GM19372 (cell line): ENCODE measurements at regions not wholly inside any gene's neighbourhood (a gene's known extent, or its start where the extent isn't known, plus 50 kb on each side); places are given as distances from the start of the nearest gene placed in this dataset.

Source experiments
- ATAC-seq: cut with Tn5 transposase; IDR thresholded peaks from one replicate; pipeline ENCODE4 v1.9.1; 2021; ENCODE audit warnings: mild to moderate bottlenecking, low read depth, moderate library complexity; ENCODE audit not compliant: unreplicated experiment

DNA sequence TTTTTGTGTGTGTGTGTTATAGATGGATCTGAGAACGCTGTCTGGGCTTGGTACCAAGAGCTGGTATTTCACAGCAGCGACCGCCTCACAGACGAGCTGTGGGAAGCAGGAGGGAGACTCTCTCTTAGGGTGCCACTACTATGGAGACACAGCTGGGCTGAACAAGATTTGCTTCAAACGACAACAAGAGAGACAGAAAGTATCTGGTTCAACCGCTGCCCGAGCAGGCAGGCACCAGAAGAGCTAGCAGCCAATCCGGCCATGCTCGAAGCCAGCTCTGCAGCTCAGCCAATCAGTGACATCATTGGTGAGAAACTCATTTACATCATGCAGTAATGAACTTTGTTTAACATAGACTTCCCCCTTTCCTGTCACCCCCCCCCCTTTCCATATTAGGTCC lies 341.3 kb downstream of the USP25 start:
- no peak for ATAC-seq

DNA sequence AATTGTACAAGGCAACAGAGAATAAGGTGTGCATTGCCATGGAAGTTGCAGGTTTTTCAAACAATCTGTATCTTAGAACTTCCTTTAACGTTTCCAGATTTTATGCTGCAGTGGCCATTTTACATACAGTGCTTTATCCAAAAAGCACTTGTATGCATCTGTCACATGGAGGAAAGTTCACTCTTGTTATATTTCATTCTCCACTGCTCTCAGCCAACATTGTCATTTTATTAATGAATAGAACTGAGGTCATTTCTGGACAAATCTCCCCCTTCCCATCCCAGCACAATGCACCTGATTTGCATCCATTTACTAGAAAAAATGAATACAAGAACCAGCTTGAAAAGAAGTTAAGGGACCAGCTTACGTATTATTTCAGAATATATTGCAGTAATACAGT lies 342.0 kb downstream of the USP25 start:
- ATAC-seq, result no peak

DNA sequence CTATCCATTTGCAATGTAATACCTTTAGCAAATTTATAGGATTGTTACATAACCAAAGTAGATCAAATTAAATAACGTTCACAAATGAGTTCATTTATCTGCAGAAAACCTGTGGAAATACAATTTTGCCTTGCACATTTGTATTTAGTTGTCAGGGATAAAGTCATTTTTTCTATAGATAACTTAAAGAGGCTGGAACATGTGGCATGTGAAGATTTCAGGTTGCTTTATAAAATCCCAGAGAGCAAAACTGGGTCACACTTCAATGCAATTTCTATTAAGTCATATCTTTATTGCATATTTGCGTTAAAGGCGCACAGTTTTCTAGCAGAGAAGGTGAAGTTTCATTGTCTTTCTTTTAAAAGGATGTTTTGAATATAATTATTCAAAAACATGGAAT lies 342.4 kb downstream of the USP25 start:
- no peak for ATAC-seq

DNA sequence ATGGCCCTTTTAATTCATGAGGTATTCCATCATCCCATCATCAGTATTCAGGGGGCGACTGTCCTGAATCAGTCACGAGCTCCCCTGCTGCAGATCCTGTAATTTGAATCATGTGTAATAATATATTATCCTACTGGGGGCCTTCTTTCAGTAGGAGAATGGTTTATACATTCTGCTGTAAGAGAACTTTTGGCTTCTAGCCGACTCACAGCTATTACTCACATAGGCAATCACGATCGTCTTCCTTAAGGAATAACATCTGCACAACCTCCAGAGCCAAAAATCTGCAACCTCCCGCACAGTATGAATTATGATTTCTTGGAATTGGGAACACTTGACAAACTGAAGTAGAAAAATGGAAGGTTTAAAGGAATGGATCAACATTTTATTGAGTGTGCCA lies 343.0 kb downstream of the USP25 start:
- ATAC-seq, result no peak

DNA sequence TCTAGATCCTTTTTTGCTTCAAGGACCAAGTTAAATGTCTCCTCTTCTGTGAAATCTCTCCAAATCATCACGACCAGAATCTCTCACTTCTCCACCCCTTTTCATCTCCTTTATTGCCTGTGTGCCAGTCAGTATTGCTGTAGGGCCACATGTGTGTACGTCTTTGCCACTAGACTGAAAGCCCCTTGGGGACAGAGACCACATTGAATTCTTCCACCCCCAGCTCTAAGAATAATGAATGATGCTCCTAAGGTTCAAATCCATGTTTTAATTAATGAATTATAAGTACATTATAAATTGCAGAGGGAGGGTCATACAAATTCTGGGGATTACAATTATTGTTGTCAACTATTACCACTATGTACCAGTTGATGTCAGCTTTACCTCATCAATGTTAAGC lies 343.8 kb downstream of the USP25 start:
- ATAC-seq, result no peak

DNA sequence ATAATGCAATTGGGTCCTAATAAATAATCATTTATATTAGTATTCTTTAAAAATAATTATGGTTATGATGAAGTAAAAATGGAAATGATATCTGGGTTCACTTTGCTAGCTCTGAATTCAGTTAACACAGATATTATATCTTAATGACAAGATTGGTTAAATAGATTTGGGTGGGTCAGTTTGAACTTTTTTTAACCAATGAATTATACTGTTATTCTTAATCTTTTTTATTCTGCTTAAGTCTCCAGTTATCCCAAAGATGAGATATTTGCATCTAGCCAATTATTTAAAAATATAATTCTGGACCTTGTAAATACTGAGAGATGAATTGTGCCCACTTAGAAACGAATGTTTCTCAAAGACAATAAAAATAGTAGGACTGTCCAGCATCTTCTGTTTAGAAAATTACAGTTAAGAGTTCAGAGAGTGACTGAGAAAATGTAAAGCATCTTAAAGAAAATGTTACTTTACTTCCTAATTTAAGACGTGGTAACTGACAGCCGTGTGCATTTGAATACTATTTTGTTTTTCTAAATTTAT lies 345.2 kb downstream of the USP25 start:
- no peak for ATAC-seq

DNA sequence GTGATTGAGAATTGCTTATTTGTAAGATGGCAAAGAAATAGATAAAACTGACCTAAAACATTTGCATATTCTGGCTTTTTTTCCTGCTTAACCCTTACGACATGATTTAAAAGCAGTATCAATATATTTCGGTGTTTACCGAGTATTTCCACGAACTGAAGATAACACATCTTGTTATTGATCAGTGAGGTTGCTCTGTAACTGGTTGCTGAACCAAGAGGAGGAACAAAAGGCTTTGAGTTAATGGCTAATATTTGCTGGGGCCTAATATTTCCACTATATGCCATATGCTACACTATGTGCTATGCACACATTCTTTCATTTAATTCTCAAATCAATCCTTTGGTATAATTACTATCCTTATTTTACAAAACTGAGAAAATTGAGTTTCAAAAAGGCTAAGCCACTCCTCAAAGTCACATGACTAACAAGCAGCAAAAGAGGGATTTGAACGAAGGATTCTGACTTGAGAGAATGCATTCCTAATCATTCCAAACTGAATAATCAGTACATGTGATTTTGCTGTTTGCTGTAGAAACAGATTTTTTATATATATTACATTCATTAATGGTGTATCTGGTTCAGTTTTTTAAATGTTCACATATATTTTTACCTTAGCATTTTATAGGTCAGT lies 346.0 kb downstream of the USP25 start:
- no peak for ATAC-seq

DNA sequence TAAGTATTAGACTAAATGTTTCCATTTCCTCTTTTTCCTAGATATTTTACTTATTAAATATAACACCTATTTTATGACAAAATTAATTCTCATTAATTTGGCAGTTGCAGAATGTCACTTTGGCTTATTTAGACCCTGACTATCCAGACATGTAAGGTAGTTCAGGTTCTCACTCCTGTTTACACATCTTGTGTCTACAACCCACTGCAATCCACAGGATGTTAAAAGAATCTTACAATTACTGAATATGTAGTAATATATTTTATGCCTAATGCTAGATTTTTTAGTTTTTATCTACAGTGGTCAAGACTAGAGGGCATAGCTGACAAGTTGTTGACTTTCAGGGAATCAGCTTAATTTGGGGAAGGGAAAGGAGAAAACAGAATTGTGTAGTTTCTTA lies 346.7 kb downstream of the USP25 start:
- ATAC-seq, result no peak

DNA sequence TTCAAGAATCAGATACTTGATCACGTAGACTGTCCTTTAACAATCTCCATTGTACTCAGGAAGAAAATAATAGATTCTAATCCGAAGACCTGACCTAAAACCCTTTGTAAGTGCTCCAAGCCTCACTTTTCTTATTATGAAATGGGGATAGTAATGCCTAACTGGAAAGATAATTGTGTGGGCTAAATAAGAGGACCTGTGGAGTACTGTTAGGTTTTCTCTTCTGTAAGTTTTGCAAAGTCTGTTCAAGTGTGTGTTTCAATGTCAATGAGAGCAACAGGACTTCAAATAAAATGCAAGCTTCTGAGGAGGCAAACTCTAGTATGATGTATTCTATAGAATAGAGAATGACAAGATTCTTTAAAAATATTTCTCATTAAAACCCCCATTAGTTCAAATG lies 348.6 kb downstream of the USP25 start:
- ATAC-seq, result no peak

DNA sequence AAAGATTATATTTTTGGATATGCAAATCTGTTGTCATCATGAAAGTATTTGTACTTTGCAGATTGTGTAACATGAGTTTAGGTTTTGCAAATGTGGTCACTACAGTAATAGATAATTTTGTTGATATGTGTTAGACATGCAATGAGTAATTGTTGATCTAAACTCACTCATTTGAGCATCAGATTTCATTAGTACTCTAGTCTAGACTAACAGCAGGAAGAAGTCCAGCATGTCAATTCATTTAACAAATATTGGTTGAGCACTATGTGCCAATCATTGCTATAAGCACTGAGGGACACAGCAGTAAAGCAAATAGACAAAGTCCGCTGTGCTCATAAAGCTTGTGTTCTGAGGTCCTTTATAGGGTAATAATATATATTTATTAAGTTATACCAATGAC lies 350.0 kb downstream of the USP25 start:
- no peak for ATAC-seq

DNA sequence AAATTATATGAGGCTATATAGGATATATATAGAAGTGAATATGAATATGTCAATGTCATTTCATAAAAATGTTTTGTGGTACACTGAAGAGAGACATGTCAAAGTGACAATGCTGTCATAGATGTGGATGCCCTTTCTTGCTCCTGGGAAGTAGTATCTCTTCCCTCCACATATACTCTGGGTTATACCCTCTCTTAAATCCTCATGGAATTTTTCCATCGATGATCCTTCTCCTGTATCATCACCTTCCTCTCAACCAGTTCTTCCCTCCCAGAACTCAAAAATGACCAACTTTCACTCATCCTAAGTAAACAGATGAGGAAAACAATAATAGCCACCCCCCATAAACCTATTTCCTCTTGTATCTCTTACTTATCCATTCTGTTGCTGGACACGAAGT lies 351.5 kb downstream of the USP25 start:
- ATAC-seq, result no peak

DNA sequence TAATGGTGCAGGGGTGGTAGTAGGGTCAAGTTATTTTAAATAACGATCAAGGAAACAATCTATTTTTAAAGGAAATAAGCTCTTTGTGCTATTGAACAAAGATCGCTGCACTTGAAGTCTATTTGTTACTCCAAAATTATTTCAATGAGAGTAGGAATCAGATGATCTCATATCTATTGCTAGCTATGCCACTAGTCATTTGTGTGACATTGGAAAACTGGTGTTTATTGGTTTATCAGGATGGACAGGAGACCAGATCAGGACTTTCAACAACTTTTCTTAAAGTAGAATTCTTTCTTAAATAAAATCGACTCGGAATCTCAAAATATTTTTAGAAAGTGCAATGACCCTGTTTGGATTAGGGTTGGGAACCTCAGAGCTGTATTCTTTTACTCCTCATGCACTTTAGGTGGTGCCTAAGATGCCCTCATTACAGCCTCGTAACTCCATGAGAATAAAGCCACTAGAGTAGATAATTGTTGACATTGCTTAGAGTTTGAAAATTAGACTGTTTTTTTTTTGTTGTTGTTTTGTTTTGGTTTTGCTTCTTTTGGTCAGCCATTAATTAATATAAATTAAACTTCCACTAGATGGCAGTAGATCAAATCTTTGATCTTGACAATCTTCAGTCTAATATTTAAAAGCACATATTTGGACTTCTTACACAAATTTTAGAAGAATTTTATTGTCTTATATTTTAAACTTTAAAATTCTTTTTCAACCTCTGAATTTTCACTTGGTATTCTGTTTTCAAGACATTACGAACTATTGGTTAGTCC lies 352.4 kb downstream of the USP25 start:
- ATAC-seq, result no peak

DNA sequence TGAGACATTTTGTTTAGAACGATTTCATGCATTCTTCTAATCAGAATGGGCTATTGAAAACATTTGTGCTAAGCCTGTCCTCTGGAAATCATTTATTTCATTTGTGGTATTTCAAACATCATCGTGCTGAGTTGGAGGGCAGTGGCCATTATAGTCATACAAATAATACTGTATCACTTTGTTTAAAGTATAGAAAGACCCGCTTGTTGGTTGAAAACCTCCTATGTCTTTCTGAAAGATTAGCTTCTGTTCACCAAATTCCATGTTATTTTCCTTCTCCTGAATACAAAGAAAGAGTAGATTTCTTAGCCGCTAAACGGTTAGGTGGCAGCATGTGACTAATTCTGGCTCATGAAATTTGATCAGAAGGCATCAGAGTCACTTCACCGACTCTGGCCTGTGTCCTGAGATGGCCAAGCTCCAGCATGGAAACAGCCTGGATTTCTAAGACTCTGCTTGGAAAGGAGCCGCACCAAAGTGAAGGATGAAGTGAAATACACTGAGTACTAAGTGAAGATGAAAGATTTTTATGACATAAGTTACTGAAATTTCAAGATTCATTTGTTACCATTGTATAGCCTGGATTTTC lies 355.1 kb downstream of the USP25 start:
- no peak for ATAC-seq

DNA sequence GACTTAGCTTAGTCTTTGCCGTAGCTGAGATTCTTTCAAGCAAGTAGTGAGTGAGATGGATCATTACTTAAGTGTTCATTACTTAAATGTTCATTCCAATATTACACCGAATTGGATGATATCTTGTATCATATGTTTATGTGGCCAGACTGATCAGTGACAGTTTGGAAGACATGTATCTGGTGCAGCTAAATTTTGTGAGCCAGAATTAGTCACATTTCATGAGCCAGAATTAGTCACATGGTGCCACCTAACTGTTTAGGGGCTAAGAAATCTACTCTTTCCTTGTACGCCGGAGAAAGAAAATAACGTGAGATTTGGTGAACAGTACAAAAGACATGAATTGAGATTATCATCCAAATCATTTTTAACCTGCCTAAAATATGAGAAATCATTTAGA lies 355.6 kb downstream of the USP25 start:
- ATAC-seq, result no peak

DNA sequence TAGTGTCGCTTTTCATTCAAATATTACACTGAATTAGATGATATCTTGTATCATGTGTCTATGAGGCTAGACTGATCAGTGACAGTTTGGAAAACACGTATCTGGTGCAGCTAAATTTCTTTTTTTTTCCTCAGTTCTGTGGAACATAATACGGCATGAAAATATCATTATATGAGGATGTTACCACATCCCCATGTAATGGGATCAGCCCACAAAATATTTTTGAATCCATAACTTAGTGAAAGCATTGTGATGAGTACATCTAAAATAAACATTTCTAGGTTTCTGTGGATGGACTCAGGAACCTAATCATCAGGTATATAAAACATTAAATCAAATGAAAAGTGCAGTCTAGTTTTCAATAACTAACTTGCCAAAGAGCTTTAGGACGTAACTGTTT lies 356.3 kb downstream of the USP25 start:
- ATAC-seq, result no peak

DNA sequence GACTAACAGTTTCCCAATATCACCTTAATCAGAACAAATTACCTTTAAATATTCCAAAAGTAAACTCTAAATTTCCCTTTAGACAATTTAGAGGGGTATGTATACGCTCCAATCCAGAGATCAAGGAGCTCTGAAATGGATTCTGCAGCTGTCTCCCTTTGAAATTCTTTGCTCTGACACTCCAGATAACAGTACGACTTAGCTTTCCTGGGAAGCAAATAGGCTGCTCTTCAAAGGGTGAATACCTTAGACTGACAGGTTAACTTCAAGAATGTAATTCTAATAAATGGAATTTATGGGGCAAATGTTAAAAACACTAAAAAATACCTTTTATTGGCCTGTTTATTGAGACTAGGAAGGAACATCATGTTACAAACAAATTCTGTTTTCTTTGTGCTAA lies 357.2 kb downstream of the USP25 start:
- ATAC-seq, result no peak

DNA sequence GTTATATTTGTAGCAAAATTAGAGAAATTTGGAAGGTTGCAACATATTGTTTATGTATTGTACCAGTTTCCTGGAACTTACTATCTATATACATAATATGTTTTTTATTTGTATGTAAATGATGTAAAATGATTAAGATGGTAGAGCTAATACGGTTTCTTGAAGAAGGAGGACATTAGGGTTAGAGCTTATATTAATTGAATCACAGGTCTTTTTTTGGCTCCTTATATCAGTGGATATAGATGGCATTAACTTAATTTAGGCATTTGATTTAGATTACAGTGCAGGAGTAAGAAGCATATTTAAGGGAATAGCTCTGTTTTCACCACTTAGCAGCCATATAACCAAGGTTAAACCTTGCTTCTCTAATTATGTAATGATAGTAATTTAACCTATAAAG lies 357.7 kb downstream of the USP25 start:
- no peak for ATAC-seq

DNA sequence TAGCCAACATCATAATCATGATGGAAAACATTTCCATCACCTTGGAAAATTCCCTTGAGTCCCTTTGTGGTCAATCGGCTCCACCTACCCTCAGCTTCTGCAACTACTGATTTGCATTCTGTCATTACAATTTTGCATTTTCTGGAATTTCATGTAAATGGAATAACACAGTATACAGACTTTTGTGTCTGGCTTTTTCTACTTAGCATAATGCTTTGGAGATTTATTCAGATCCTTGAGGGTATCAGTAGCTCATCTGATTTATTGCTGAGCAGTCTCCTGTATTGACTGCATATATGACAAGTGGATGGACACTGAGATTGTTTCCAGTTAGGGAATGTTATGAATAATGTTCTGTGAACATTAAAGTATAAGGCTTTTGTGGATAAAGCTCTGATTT lies 358.3 kb downstream of the USP25 start:
- ATAC-seq, result no peak

DNA sequence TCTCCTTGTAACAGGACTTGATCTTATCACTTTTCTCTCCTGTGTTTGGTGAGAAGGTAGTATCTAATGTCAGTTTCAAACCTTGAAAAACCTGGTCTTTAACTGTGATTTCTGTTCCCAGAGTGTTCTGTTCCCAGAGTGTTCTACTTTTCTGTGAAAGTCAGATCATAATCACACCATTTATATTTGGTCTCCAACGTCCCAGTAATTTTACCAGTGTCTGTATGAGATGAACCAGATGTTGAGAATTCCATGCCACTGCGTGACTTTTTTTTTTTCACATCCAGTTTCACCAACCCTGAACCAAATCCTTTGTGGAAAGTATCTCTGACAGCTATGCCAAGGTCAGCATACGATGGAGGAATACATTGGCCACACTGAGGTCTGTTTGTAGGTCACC lies 365.2 kb downstream of the USP25 start:
- no peak for ATAC-seq

DNA sequence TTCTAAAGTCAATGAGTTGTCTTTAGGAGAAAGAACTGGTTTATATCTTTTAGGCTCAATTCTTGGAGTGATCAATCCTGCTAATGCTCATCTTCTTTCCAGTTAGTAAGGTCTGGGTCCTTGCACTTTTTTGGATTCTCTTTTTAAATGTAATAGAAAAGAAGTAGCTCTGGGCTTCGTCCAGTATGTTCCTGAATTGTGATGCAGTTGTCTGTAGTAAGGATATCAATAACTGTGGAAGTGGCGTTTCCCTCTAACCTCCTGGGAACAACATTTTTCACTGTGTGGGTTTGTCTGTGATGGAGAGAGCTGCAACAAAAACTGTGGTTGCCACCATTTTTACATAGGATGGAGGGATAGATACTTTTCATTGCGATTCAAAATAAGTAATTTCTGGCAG lies 367.2 kb downstream of the USP25 start:
- ATAC-seq, result no peak

DNA sequence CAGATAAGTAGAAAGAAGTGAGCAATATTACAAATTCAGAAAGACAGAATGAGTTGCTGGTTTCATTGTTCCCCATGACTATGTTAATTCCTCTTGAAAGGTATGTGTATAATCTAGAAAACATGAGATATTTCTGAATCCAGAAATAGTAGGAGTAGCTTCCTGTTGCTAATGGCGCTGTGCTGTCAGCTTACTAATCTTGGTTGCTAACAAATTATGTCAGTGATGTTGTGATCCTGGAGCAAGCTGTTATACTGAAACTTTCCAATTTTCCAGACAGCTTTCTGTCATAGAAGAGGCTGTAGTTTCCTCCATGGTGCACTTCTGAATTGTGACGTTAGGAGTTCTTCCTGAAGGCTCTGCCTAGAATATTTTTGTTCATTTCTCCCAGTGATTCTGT lies 372.3 kb downstream of the USP25 start:
- ATAC-seq, result no peak

DNA sequence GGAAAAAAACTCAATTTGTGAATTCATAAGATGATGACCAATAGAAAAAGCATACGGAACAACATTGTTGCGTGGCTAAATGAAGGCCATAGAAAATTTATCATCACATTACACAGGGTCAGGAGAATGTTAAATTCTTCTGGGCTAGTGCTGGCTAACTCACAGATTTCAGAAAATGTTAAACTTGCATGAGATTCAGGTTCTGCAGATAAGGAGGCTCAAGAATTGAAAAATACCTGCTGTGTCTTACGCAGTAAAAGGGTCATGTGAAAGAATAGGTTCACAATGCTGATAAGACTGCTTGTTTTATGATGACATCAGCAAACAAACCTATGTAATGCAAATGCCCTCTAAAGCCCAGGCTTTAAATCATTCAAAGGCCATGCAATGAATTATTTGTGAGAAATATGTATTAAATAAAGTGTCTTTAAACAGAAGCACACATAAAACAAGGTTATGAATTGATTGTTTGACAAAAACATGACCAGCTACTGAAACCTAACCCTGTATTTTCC lies 378.8 kb downstream of the USP25 start:
- ATAC-seq, result no peak
